Fibroblast of lung (primary cell): ENCODE measurements at regions not wholly inside any gene's neighbourhood (a gene's known extent, or its start where the extent isn't known, plus 50 kb on each side); places are given as distances from the start of the nearest gene placed in this dataset.

Source experiments
- EZH2 ChIP-seq: IDR thresholded peaks from 2 replicates; pipeline ENCODE4 v1.5.1; 2012; ENCODE audit warnings: low read length, control low read depth, mild to moderate bottlenecking; ENCODE audit errors: missing control alignments
- TF ChIP-seq, protein P1 (sequence below), 2 donors: IDR thresholded peaks in 1 of 2; conservative IDR thresholded peaks in 1 of 2; 1 replicate in 1 of 2; 2 replicates in 1 of 2; pipeline ENCODE4 v1.5.1; 2011 to 2012; ENCODE audit warnings: low read length in 2 of 2, control low read depth in 1 of 2, inconsistent platforms in 1 of 2, low read depth in 1 of 2, mild to moderate bottlenecking in 1 of 2

DNA sequence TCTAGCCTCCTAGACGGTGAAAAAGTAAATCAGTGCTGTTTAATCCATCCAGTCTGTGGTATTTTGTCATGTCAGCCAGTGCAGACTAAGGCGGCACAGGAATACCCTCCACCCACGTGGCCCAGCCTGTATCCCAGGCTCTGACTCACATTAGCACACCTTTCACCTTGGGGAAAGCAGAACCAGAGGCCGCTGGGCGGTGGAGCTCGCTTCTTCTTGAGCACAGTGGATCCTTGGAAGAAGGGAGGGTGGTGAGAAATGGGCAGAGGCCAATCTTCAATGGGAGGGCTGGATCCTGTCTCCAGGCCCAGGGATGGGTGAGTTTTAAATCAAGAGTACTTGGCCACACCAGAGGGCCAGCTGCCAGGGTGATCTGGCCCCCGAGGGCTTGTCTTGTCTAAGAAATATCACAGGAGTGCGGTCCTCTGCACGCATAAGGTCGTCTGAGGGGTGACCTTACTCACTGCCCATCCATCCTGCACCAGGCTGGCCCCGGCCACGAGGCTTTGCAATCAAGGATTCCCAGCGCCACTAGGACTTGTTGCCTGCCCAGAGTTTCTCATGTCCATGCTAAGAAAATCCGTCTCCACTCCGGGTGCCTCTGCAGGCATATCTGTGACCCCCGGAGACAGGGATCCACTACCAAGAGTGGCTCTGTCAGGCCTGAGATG lies 658.5 kb downstream of the BRD1 start:
- TF ChIP-seq EZH2 = no peak
- TF ChIP-seq, protein P1, sequence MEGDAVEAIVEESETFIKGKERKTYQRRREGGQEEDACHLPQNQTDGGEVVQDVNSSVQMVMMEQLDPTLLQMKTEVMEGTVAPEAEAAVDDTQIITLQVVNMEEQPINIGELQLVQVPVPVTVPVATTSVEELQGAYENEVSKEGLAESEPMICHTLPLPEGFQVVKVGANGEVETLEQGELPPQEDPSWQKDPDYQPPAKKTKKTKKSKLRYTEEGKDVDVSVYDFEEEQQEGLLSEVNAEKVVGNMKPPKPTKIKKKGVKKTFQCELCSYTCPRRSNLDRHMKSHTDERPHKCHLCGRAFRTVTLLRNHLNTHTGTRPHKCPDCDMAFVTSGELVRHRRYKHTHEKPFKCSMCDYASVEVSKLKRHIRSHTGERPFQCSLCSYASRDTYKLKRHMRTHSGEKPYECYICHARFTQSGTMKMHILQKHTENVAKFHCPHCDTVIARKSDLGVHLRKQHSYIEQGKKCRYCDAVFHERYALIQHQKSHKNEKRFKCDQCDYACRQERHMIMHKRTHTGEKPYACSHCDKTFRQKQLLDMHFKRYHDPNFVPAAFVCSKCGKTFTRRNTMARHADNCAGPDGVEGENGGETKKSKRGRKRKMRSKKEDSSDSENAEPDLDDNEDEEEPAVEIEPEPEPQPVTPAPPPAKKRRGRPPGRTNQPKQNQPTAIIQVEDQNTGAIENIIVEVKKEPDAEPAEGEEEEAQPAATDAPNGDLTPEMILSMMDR (conservative IDR thresholded peaks at IDR 0.05 in 1 of 2, IDR thresholded peaks at IDR 0.05 in 1 of 2; ENCODE audit: low read depth in 1 of 2, low read length in 2 of 2) = no peak
